ENCODE measurements at regions not wholly inside any gene's neighbourhood (a gene's known extent, or its start where the extent isn't known, plus 50 kb on each side); places are given as distances from the start of the nearest gene placed in this dataset.

- Histone ChIP-seq H3K36me3 (ENCODE audit: insufficient read depth, low read length, poor library complexity, severe bottlenecking) (no peaks in the 10 kb centered on the region), H3K9me3 (ENCODE audit: low read depth, low read length, poor library complexity, severe bottlenecking) (no peaks in the 10 kb centered on the region), H3K4me1 (ENCODE audit: insufficient read depth, low read length, poor library complexity, severe bottlenecking) (no peaks in the 10 kb centered on the region), H3K27me3 (replicated peaks; ENCODE audit: insufficient read depth, low read depth, low read length, poor library complexity) (no peaks in the 10 kb centered on the region), H3K27ac (ENCODE audit: low read depth, low read length, poor library complexity, severe bottlenecking) (no peak overlapping the region), H3K4me3 (ENCODE audit: low read depth, low read length, poor library complexity, severe bottlenecking) (no peak overlapping the region)
- BruUV-seq (replicated peaks), result no TSS peak
- POLR2A ChIA-PET (ENCODE audit: low non-redundant PET), result no interaction called here
- CTCF ChIA-PET, result no interaction called here
- intact Hi-C loops (cut with micrococcal nuclease; ENCODE audit: unreplicated experiment), result no loop called here
- DNase-seq (ENCODE audit: low spot score), result no peak
- TF ChIP-seq CTCF (conservative IDR thresholded peaks at IDR 0.05; ENCODE audit: low read depth, low read length) (no peak), EZH2 (IDR thresholded peaks at IDR 0.05; ENCODE audit: borderline replicate concordance, low read depth, low read length, poor library complexity, severe bottlenecking) (no peak)
These were observed 67.0 kb upstream of the CFAP46 start for GRCh38 chr10:133009218-133009950.

GRCh38 chr10:133008736-133009135 lies 66.4 kb upstream of the CFAP46 start:
- intact Hi-C loops (cut with micrococcal nuclease; ENCODE audit: unreplicated experiment), result no loop called here
- POLR2A ChIA-PET (ENCODE audit: low non-redundant PET), result no interaction called here
- Histone ChIP-seq H3K9me3 (ENCODE audit: low read depth, low read length, poor library complexity, severe bottlenecking) (no peaks in the 10 kb centered on the region), H3K27ac (ENCODE audit: low read depth, low read length, poor library complexity, severe bottlenecking) (no peak overlapping the region), H3K27me3 (replicated peaks; ENCODE audit: insufficient read depth, low read depth, low read length, poor library complexity) (no peaks in the 10 kb centered on the region), H3K4me3 (ENCODE audit: low read depth, low read length, poor library complexity, severe bottlenecking) (no peak overlapping the region), H3K4me1 (ENCODE audit: insufficient read depth, low read length, poor library complexity, severe bottlenecking) (no peaks in the 10 kb centered on the region), H3K36me3 (ENCODE audit: insufficient read depth, low read length, poor library complexity, severe bottlenecking) (no peaks in the 10 kb centered on the region)
- BruUV-seq (replicated peaks), result no TSS peak
- DNase-seq (ENCODE audit: low spot score), result no peak
- TF ChIP-seq EZH2 (IDR thresholded peaks at IDR 0.05; ENCODE audit: borderline replicate concordance, low read depth, low read length, poor library complexity, severe bottlenecking) (no peak), CTCF (conservative IDR thresholded peaks at IDR 0.05; ENCODE audit: low read depth, low read length) (no peak)
- CTCF ChIA-PET, result no interaction called here

- BruUV-seq (replicated peaks), result no TSS peak
- intact Hi-C loops (cut with micrococcal nuclease; ENCODE audit: unreplicated experiment), result no loop called here
- ChIA-PET CTCF (no interaction called here), POLR2A (ENCODE audit: low non-redundant PET) (no interaction called here)
- Histone ChIP-seq H3K4me1 (ENCODE audit: insufficient read depth, low read length, poor library complexity, severe bottlenecking) (no peaks in the 10 kb centered on the region), H3K36me3 (ENCODE audit: insufficient read depth, low read length, poor library complexity, severe bottlenecking) (no peaks in the 10 kb centered on the region), H3K27ac (ENCODE audit: low read depth, low read length, poor library complexity, severe bottlenecking) (no peak overlapping the region), H3K4me3 (ENCODE audit: low read depth, low read length, poor library complexity, severe bottlenecking) (no peak overlapping the region), H3K9me3 (ENCODE audit: low read depth, low read length, poor library complexity, severe bottlenecking) (no peaks in the 10 kb centered on the region), H3K27me3 (replicated peaks; ENCODE audit: insufficient read depth, low read depth, low read length, poor library complexity) (peaks cover under 1% of the 10 kb centered on the region)
- TF ChIP-seq CTCF (conservative IDR thresholded peaks at IDR 0.05; ENCODE audit: low read depth, low read length) (no peak), EZH2 (IDR thresholded peaks at IDR 0.05; ENCODE audit: borderline replicate concordance, low read depth, low read length, poor library complexity, severe bottlenecking) (no peak)
- DNase-seq (ENCODE audit: low spot score), result no peak
These were observed 65.8 kb upstream of the CFAP46 start for GRCh38 chr10:133008196-133008595.
